GM18868 (cell line): ENCODE measurements at regions not wholly inside any gene's neighbourhood (a gene's known extent, or its start where the extent isn't known, plus 50 kb on each side); places are given as distances from the start of the nearest gene placed in this dataset.
"Not testable (repeated sequence)": the region's sequence is repeated elsewhere in the genome, so short reads cannot be mapped to it uniquely, and the experiment has no call there.

Source experiments
- ATAC-seq: cut with Tn5 transposase; IDR thresholded peaks from one replicate; pipeline ENCODE4 v1.9.1; 2021; ENCODE audit warnings: mild to moderate bottlenecking, moderate library complexity; ENCODE audit not compliant: unreplicated experiment

DNA sequence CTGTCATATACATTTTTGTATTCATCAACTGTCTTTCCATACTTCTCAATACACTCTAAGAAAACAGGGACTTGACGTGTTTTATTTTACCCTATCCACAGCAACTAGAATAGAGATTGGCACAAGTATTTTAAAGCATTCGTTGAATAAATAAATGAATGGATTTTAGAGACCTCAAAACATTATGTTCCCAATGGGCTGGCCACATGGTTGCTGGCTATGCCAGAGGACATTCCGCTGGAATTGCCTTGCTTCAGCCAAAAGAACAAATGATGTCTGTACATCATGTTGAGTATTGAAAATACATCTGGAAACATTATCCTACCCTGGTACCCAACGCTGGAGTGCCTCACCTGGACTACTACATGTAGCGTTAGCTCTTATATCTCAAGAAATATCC lies 132.8 kb upstream of the RAP1B start:
- ATAC-seq = no peak

DNA sequence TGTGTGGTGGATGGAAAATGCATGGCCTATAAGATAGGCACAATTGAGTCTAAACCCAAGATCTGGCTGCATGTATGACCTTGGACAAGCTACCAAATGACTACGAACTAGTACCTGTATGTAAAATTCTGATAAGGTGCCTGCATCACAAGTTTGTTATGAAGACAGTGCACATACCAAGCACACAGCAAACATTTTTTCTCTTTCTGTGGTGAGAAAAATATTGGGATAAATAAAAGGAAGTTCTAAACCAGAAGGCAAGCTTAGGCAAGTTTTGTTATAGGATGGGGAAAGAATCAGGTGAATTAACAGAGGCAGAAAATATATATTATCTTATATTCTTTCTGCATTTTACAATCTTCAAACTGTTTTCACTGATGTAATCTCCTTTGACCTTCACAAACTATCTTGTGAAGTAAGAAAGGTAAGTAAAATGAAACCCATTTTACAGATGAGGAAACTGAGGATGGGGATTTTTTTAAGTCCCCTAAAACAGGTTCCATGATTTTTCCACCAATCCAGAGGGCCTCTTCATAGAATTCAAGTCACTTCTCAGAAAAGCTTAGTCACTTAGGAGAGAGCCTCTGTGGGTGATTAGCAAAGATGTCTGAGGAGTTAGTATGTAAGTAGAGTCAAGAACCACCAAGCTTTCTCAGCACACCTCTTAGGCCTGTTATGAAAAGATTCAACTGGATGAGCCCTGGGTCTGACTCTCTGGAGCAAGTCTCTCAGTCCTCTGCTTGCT lies 132.0 kb upstream of the RAP1B start:
- ATAC-seq = no peak

DNA sequence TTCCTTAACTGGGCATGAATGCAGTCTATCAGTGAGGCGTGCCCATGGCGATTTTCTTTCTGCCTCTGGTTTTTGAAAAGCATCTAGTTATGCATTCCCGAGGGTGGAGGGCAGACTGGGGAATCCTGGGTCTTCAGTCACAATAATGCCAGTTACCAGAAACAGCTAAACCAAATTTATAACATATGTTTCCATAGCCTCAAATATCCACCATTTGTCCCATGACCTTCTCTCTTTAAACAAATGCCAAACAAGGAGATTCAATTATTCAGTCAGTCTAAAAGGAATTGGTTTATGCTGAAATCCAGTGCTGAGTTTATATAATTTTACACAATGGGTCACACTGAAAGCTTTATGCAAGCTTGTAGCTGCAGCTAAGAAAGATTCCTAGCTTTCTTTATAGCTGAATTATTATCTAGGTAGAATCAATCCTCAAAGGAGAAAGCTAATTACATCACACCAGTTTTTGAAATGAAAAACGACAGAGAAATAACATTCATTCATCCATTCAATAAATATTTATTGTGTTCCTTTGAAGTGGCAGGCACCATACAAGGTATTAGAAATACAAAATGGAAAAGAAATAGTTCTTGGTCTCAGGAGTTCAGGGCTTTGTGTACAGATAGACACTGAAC lies 131.3 kb upstream of the RAP1B start:
- no peak for ATAC-seq

DNA sequence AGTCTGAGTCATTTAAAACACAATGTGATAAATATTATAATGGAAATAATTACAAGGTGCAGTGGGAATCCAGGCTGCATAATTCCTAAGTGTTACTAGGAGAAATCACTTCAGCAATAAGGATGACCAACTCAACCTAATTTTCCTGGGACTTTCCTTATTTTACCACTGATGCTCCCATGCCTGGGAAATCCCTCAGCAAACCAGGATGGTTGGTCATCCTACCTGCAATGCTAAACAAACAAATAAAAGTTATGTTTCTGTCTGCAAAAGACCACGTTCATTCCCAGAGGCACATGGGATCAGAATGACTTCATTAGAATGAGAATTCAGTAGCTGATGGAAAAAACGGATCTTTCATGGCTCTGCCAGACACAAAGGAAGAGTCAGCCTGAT lies 130.8 kb upstream of the RAP1B start:
- no peak for ATAC-seq

DNA sequence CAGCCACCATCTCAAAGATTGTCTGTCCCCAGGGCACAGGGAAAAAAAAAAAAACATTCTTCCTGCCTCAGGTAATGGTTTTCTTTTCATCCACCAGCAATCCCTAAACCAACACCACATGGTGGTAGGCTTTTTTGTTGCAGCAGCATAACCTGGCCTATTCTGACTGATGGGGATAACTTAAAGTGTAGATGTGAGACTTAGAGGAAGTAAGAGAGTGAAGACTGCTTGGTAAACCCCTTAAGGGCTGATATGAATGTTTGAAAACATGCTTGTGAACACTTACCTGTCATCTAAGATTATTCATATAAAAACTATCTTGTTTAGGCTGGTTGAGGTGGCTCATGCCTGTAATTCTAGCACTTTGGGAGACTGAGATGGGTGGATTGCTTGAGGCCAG lies 130.2 kb upstream of the RAP1B start:
- no peak for ATAC-seq

DNA sequence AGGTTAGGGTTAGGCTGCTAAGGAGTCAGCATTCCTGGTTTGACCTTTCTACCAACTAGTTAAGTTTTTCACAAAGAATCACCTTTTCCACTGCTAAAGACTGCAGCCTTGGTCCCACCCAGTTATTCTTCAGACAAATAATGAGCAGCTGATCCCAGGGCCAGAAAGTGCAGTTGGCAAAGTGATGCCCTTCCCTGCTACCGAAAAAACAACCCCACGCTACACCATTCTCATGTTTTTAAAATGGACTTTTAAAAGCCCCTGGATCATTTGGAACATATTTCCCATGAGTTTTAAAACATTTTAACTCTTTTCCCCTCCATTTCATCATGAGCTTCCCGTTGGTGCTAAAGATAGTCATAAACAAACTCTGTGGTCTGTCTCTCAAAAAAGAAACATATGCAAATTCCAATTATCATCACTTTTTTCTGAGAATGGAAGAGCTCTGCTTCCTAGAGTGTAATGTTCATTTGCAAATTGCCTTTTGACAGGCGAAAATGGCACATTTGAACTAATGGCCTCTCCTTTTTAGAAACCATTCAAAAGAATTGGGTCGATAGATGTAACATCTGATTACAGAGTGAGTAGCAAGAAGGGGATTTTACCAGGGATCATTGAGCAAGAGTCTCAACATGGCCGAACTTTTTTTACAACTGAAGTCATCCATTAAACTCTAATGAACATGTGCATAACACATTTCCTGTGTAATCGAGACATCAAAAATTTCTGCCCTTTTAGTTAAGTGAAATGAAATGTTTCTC lies 129.3 kb upstream of the RAP1B start:
- ATAC-seq = peak; percentile 38

DNA sequence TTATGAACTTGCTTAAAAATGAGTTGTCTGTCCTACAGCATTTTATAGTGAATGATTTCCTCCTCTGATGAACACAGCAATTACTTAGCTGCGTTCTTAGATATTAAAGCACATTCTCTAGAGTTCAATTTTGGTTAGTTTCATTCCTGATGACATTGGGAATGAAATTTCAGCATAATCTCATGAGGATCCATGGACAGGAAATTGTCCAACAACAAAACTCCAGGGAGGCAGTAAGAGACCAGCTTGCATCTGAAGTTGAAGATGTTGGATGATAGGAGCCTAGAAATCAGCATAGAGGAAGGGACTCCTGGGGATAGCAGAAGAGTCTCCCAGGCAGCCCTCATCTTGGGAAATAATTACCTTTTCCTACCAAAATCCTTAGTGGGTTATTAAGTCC lies 128.7 kb upstream of the RAP1B start:
- ATAC-seq = no peak

DNA sequence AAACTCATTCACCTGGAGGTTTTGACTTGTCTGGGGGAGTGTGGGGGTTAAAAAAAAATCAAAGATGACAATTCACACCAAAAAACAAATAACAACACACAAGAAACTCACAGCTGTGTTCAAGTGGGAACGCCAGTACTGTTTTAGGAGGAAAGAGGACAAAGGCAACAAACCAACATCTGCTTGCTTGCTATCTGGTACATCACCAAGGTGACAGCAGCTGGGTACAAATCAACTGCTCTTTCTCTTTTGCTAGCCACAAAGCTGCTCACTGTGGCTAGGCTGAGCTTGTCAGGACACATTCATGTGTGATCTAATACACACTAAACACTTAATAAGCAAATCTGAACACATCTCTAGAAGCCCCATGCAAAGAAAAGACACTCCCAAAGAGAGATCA lies 128.0 kb upstream of the RAP1B start:
- ATAC-seq = no peak

DNA sequence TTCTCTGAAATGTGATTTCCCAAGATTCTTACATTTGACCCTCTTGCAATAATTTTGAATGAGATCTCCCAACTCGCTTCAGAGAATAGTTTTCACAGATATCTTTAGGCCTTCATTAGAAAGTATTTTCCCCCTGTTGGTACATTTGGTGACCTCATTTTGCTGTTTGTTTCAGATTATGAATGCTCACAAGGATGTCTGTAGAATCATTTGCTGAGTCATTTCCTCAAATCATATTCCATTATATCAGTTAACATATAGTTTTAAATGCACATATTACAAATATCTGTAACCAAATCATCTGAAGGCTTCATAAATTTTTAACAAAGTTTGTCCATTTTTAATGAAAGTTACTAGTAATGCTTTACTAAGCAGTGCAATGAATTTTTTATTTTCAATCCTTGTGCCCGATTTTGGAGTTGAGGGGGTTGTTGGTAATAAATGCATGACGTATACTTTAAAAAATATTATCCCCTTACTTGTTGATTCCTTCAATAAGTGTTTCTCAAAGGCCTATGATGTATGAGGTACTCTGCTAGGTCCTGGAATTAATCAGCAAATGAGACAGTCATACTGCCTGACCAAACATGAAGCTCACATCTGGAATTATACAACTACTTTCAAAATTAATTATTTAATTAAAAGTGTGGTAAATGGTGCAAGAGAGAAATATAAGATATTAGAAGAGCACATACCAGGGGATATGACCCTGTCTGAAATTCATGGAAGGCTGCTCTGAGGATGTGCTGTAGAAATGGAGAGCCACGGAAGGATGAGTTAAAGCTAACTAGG lies 126.9 kb upstream of the RAP1B start:
- ATAC-seq = no peak

DNA sequence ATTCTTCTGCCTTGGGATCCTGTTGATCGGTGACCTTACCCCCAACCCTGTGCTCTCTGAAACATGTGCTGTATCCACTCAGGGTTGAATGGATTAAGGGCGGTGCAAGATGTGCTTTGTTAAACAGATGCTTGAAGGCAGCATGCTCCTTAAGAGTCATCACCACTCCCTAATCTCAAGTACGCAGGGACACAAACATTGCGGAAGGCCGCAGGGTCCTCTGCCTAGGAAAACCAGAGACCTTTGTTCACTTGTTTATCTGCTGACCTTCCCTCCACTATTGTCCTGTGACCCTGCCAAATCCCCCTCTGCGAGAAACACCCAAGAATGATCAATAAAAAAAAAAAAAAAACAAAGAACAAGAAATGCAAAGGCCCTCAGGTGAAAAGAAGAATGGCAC lies 126.1 kb upstream of the RAP1B start:
- not testable (repeated sequence) for ATAC-seq

DNA sequence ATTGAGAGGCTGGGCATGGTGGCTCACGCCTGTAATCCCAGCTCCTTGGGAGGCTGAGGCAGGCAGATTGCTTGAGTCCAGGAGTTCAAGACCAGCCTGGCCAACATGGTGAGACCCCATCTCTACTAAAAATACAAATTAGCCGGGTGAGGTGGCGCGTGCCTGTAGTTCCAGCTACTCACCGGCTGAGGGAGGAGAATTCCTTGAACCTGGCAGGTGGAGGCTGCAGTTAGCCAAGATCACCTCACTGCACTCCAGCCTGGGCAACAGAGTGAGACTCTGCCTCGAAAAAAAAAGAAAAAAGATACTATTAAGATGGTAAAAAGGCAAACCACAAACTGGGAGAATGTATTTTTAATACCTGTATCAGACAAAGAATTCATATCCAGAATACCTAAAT lies 124.2 kb upstream of the RAP1B start:
- not testable (repeated sequence) for ATAC-seq

DNA sequence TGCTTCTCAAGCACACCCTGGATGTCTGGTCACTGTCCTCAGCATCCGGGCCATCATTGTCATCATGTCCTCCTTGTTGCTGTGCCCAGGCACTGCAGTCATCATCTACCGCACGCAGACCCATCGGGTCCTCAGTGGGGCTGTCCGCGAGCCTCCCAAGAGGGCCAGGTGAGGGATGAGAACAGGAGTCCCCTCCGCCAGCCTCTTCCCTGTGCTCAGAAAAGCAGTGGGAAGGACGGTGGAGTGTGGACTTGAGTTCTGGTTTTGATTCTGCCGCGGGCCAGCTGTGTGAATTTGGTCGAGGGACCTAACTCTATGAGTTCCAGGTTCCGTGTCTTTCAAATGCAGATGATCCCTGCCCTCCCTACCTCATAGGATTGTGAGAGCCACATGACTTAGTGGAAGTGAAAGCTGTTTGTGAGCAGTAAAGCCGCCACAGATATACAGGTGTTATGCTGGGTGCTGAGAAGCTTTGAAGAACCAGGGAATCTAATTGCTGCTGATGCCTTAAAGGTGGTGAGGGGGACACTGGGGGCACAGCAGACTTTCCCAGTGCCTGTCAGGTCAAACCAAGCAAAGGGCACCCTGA lies 122.9 kb upstream of the RAP1B start:
- peak; percentile 54 for ATAC-seq

DNA sequence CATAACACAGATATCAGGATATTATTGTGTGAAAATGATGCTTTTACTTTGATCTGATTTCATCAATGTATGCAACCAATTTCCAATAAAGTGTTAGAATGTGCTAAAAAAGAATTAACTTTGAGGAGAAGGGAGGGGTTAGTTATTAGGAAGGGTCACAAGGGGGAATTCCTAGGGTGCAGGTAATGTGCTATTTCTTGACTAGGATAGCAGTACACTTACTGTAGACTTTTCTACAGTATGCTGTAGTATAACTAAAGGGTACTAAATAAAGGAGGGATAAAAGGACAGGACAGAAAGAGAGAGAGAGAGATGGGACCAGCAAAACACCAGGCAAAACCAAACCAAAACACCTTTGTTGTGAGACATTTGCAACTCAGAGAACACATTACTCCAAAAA lies 121.4 kb upstream of the RAP1B start:
- no peak for ATAC-seq

DNA sequence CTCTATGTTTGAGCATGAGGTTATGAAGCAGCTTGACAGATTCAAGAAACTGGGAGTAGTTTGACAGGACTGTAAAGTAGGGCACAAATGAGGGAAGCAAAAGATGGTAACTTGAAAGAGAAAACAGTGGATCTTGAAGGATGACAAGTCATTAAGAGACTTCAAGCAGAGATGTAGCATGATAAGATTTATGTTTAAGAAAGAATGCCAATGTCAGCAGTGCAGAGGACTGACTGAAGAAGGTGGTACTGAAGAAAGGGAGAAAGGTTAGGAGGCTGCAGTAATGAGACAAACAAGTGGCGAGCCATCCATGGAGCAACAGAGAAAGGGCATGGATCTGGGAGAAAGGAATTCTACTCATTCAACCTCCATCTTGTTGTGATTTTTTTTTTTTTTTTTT lies 120.2 kb upstream of the RAP1B start:
- no peak for ATAC-seq

DNA sequence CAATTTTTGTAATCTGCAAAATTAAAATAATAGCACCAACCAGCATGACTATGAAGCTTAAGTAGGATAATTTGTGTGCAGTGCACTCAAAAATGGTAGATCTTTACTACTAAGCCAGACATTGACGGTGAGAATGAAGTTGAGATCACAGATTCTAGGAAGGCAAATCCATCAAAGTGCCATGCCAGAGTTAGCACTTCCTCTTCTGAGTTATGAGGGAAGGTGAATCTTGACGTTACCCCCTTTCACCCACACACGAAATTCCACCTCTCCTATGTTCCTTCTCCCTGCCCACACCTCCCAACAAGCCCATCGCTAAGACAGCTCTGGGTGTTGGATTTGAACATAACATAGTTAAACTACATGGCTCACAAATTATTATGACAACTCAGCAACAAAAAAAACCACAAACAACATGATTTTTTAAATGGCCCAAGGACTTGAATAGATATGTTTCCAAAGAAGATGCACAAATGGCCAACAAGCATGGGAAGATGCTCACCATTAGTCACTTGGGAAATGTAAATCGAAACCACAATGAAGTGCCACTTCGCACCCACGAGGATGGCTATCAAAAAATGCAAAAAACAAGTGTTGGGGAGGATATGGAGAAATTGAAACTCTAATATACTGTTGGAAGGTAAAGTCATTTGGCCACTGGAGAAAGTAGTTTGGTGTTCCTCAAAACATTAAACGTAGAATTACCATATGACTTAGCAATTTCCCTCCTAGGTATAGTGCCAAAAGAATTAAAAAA lies 119.3 kb upstream of the RAP1B start:
- ATAC-seq = no peak

DNA sequence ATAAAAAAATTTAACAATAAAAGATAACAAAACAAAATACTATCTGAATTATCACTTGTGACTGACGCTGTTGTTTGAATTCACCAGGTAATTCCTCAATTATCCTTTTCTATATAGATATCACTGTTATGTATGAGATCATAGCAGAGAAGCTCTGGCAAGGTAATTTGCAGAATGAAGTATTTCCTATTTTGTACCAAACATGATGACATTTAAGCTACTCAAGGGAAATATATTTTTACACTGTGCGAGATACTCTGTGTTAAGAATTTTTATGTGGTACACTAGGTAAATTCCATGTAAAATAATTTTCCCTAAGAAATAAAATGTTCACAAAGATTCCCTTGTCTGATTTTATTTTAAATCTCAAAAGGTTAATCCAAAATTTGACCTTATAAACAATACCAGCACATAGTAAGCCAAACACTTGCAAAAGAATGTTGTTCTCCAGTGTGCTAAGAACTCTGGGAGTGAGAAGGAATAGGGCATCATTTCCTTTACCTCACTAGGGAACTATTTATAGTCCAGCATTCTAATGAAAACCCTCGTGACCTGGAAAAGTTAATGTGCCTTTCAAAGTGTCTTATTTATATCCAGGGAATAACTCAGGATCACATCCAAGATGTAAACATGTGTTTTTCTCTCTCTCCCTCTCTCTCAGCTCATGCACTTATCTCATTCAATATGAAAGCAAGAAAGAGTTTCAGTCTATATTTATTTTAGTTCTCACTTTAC lies 115.2 kb upstream of the RAP1B start:
- ATAC-seq = no peak

DNA sequence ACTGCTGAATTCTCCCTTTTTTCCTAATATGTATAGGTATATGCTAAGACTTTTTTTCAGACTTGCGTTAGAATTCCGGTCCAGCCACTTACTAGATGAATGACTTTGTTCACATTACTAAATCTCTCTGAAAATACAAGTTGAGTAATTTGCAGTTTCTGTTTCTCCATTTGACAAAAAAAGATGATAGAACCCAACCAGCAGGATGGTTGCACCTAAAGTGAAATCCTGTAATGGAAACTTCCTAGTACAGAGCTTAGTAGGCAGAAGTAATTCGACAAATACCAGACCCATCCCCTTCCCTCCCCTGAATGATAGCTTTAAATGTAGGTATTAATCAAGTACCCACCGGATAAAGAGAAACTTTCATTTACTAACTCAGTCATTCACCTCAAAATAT lies 113.6 kb upstream of the RAP1B start:
- peak; percentile 48 for ATAC-seq

DNA sequence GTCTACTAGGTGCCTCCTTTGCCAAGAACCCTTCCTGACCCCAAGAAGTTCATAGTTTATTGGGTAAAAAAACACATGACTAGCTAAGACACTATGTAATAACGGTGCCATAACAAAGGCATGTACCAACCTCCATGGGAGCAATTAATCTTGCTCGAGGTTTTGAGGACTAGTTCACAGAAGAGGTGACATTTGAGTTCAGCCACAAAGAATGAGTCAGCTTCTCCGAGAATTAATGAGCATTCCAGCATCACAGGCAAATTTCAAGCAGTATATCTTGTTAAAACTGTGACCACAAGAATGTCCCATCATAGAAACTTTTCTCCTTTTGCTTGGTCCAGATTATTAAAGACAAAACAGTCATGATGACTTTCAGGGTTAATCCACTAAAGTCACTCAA lies 113.0 kb upstream of the RAP1B start:
- no peak for ATAC-seq

DNA sequence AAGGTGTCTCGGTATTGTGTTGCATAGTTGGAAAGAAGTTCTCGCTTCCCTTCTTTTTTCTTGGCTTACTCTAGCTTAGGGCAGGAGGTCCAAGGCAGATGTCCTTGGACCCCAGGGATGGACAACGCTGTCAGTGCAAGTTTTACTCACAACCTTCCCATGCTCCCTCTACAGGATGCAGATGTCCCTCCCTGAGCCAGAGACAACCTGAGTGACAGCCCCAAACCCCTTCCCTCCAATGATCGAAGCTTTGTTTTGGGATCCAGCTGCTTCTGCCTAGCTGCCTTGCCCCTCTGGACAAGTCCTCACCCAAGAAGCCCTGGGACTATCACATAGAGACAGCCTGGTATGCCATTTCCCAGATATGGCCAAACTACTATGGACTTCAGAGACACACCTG lies 112.0 kb upstream of the RAP1B start:
- ATAC-seq = no peak

DNA sequence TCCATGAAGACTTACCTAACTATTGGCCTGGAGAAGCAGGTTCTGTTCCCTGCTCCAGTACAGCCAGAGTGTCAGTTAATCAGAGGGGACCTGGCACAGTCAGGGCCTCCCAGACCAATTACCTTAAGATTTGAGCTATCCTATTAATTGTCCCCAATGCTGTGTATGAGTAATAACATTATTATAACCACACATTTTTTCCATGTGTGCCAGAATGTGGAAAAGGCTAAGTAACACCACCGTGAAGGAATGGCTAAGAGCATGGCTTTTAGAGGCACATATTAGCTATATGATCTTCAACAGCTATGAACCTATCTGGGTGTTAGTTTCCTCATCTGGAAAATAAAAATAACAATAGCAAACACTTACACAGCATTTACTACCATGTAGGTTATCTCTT lies 111.1 kb upstream of the RAP1B start:
- no peak for ATAC-seq
